NOMO-1 (cell line): ENCODE measurements at regions not wholly inside any gene's neighbourhood (a gene's known extent, or its start where the extent isn't known, plus 50 kb on each side); places are given as distances from the start of the nearest gene placed in this dataset.
"Not testable (repeated sequence)": the region's sequence is repeated elsewhere in the genome, so short reads cannot be mapped to it uniquely, and the experiment has no call there.

Experiments used
- DNase-seq, 2 experiments: peaks; one replicate each; lab custom pipeline; 2025; ENCODE audit not compliant: unreplicated experiment in 2 of 2; lab: John Stamatoyannopoulos, UW

GRCh38 chr5:96483878-96484277, 50.8 kb upstream of the PCSK1 start:
- peak in 1 of 2 experiments; percentile 14 for DNase-seq

DNA sequence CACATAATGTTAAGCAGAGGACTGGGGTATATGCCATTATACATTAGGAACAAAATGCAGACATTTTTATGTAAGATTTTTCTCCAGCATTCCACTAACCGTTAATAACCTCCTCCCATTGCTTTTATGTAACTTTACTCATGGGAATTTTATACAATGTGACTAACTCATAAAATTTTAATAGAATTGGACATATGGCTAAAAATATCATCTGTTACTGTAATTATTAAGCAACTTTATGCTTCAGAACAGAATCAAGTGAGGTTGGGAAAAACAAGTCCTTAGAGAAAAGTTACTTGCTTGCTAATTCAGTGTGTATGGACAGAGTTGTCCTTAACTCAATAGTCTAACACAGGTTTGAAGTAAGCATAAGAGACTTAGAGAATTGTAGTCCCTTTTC, 54.8 kb upstream of the PCSK1 start:
- no peak for DNase-seq

GRCh38 chr5:96489532-96489931, 56.5 kb upstream of the PCSK1 start:
- no peak for DNase-seq

DNA sequence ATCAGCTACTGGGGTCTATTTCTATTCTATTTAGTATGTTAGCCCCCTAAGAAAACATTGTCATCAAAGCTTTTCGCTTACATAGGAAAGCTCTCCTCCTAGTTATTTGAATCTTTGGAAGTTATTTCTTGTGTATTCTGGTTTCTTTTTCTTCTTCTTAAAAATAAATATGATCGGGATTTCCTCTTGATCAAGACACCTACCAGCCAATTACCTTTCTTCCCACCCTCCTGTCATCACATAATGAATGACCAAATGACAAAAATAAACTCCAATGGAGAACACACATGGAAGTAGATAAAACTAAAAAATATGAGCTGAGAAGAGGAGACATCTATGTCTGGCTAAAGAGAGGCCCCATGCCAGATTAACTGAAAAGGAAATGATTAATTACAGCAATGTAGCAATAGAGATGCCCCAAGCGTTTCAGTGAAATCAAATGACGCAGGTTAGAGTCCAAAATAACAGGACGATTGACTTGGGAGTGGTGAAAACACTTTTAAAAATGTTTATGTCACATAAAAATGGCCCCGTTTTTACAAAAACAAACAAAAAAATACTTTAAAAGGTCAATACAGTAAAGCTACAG, 59.5 kb upstream of the PCSK1 start:
- DNase-seq, result peak; percentile 20 to 59

DNA sequence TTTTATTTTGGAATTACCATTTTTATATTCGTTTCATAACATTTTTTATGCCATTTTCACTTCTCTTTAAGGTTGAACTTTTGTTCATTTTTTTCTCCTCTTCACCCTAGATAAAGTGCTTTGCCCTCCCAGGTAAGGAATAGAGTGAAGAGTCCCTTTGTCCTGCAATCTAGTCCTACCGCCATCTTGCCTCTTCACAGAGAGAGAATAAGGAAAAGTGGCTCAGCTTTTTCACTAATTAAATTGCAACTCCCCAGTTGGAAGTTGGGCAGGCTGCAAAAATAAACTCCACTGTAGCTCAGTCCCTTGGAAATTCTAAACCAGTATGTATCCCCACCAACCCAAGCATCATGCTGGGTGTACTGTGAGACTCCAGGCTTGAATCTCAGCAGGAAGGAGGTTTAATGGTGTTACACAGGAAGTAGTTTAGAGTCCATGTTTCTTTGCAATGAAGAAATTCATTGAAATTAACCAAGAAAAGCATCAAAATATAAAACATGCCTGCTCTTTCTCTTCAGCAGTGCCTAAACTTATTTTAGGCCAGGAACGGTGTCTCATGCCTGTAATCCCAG, 60.3 kb upstream of the PCSK1 start:
- DNase-seq, result peak in 1 of 2 experiments; percentile 13

GRCh38 chr5:96495412-96495811, 62.4 kb upstream of the PCSK1 start:
- DNase-seq, result not testable (repeated sequence)

GRCh38 chr5:96497027-96497426, 64.0 kb upstream of the PCSK1 start:
- DNase-seq, result not testable (repeated sequence)

DNA sequence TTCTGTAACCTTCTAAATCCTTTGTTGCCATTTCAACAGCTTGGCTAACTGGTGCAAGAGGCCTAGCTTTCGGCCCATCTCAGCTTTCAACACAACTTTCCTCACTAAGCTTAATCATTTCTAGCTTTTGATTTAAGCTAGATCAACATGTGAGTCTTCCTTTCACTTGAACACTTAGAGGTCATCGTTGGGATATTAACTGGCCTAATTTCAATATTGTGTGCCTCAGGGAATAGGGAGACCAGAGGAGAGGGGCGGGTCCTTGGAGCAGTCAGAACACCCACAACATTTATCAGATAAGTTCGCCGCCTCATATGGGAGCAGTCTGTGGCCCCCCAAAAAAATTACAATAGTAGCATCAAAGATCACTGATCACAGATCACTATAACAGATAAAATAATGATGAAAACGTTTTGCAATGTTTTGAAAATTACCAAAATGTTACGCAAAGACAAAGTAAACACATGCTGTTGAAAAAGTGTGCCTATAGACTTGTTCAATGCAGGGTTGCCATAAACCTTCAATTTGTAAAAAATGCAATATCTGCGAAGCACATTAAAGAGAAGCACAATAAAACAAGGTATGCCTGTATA, 66.8 kb upstream of the PCSK1 start:
- no peak for DNase-seq

DNA sequence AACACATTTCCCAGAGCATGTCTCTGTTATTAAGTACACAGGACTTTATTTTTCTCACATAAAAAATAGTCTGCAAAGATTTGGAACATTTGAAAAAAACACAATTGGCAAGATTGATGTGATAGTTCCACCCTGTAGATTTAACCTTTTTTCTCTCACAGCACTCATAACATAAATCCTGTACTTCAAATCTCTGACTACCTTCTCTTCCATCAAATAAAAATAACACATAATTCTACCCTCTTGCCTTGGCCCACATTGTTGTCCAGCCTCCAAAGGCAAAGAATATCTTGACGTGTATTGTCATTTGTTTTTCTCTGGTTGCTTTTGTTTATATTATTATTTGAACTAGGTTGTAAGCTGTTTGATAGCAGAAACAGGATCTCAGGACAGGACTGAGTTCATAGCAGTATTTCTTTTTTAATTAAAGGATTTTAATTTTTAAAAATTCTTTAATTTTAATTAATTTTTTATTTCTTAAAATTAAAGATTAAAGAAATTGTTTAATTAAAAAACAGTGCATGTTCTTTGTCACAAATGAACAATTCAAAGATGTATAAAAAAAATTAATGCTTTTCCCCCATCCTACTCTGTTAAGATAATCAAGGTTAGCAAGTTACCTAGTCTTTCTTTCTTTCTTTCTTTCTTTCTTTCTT, 69.1 kb upstream of the PCSK1 start:
- DNase-seq, result no peak

DNA sequence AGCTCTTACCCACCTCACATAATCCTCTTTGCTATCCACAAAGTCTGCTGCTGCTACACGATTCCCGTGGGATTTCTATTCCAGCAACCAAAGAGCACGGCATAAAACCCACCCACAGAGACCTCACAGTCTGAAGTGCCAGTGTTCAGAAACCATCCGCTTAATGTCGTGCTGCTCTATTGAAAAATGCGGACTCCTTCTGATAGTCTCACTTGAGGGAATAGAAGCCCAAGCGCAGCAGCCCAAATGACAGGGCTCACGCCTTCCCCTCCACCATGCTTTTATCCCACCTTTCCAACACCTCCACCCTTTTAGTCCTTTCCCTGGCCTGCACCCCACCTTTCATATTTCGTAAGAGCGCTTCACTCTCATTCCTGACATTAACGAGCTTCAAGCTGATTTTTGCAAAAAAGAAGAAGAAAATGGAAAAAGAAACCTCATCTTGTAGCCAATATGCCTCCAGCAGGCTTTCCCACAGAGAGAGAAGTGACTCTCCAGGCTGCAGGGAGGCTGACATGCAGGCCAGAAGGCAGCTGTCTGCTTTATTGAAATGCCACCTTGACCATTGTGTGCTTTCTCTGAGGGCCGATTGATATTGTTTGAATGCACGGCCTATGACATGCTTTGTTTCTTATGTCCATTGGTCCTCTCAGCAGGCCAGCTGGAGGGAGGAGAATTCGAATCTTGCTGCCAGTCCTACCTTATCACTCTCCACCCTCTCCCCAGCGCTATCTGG, 70.6 kb upstream of the PCSK1 start:
- no peak for DNase-seq

GRCh38 chr5:96506376-96506775, 73.3 kb upstream of the PCSK1 start:
- DNase-seq, result no peak

- DNase-seq, result no peak
Measured at GRCh38 chr5:96506866-96507527, 73.9 kb upstream of the PCSK1 start.

DNA sequence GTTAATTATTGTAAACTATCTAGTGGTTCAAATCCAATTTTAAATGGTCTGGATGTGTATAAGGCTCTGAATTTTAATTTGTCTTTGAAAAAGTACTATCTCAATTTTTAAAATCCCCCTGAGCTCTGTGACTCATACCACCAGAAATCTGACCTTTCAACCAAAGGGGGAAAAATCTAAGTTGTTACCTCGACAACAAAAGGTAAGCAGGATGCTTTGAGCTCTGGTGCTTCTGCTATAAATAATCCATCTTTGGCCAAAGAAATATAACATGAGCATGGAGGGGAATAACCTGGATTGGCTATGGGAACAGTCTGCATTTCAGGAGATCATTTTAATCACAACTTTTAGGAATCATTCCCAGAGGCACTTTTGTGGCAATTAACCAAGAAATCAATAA, 76.3 kb upstream of the PCSK1 start:
- no peak for DNase-seq

DNA sequence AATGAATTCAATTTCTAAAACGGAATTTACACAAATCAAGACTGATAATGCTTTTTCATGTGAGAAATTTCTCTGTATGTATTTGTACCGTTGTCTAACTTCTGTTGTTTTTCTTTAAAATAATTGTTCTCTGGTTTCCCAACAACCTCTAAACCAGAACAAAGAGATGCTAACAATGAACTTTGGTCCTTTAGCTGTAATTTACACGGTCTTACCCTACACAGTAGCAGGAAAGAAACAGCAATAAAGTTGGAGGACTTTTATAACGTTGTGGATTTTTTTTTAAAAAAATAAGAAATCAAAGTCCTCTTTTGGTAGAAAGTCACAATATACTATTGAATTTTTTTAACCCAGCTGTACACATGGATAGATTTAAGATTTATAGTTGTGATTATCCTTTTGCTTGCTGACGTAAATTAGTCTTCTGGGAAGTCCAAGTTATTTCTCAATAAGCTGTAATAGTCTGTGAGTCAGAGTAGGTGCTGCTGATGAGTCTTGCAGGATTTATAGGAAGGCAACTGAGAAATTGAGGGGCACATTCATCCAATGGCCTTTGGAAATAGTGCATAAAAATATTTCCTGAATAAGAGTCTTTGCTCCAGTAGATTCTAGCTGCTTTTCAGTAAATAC, 76.8 kb upstream of the PCSK1 start:
- DNase-seq, result peak in 1 of 2 experiments; percentile 55

DNA sequence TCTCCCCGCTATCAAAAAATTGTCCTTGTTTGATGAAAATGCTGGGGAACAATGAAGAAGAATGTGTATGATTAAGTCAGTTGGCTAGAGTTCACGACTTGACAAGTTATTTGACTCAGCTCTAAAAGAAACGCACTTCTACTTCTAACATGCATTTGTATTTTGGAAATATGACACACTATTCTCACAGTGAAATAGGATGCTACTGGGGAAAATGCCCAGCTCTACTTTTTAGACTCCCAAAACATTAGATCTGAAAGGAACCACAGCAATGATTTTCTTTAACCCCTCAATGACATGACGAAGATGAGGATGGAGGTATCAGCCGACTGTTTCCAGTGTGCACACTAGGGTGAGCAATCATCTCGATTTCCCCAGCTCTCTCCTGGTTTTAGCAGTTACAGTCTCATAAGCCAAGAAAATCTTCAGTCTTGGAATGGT, 83.6 kb upstream of the PCSK1 start:
- no peak for DNase-seq

GRCh38 chr5:96517295-96517694, 84.2 kb upstream of the PCSK1 start:
- no peak for DNase-seq

DNA sequence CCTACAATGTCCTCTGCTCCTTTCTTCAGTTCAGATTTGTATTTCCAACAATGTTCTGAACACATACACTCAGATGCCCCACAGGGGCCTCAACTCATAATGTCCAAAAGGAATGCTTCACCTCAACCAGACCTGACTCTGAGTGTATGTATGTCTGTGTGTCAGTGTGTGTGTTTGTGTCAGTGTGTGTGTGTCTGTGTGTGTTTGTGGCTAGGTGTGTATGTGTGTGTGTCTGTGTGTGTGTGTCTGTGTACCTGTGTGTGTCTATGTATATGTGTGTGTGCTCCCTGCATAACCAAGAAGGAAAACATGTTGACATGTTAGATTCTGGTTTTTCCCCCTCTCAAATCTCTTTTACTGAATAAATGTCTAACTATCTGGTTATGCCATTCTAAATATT, 87.3 kb upstream of the PCSK1 start:
- no peak for DNase-seq

DNA sequence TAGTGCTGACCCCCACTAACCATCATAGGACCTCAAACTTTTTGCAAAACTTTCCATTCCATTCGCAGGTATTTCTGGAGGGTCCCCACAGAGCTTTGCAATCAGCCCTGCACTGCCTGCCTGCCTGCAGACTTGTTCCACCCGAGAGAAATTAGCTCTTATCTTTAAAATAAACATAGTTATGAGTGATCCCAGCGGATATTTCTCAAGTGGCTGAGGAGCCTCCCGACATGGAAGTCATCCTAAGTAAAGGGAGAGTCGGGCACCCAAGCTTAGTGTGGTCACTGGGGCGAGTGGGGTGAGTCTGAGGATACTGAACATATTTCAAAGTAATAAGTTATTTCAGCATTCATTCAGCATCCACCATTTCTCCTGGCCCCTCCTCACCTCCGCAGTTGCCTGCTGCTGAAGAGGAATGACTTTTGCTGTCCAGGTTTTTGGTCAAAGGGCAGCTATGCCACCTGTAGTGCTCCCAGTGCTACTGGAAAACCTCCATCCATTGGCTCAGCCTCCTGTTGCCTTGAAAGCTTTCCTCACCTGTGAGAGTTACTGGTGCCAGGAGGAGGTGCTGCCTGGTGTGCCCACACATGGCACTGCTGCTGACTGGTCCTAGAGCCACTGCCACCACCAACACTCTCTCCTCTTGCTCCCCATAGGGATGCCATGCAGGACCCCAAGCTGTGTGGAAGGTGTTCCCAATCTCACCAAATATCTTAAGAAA, 89.7 kb upstream of the PCSK1 start:
- no peak for DNase-seq

- DNase-seq, result no peak
Measured at GRCh38 chr5:96527768-96528661, 95.0 kb upstream of the PCSK1 start.
